Lower leg skin (tissue), 3 donors: ENCODE measurements at regions not wholly inside any gene's neighbourhood (a gene's known extent, or its start where the extent isn't known, plus 50 kb on each side); places are given as distances from the start of the nearest gene placed in this dataset.

Experiments
- POLR2A ChIP-seq, 2 donors: fragments of 450-650 bp; IDR thresholded peaks; one replicate each; pipeline ENCODE4 v1.6.1; 2016 to 2017; ENCODE audit warnings: antibody characterized with exemption in 2 of 2, mild to moderate bottlenecking in 1 of 2, moderate library complexity in 1 of 2
- TF ChIP-seq, protein P1 (sequence below), 3 donors: fragments of 450-650 bp; IDR thresholded peaks; one replicate each; pipeline ENCODE4 v1.5.1; 2016; ENCODE audit warnings: antibody characterized with exemption in 3 of 3, mild to moderate bottlenecking in 3 of 3, moderate library complexity in 2 of 3

DNA sequence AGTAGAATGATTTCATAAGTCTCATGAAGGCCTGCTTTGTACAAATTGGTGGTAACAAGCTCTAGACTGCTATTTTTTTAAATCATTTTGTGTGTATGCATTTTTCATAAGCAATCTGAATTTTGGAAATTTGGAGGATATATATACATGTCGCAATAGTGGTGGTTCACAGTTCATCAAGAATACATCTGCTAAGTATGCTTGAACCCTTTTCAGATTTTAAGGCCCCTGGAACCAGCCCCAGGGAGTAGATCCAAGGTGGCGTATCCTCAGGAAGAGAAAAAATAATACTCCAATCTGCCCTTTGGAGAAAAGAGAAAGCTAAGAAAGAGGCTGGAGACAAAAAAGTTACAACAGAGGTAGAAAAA is 141.6 kb downstream of the HINT1 start:
- TF ChIP-seq, protein P1, sequence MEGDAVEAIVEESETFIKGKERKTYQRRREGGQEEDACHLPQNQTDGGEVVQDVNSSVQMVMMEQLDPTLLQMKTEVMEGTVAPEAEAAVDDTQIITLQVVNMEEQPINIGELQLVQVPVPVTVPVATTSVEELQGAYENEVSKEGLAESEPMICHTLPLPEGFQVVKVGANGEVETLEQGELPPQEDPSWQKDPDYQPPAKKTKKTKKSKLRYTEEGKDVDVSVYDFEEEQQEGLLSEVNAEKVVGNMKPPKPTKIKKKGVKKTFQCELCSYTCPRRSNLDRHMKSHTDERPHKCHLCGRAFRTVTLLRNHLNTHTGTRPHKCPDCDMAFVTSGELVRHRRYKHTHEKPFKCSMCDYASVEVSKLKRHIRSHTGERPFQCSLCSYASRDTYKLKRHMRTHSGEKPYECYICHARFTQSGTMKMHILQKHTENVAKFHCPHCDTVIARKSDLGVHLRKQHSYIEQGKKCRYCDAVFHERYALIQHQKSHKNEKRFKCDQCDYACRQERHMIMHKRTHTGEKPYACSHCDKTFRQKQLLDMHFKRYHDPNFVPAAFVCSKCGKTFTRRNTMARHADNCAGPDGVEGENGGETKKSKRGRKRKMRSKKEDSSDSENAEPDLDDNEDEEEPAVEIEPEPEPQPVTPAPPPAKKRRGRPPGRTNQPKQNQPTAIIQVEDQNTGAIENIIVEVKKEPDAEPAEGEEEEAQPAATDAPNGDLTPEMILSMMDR (IDR thresholded peaks at IDR 0.05) = no peak
- no peak for TF ChIP-seq POLR2A (IDR thresholded peaks at IDR 0.05)
